GM12874 (cell line): ENCODE measurements at regions not wholly inside any gene's neighbourhood (a gene's known extent, or its start where the extent isn't known, plus 50 kb on each side); places are given as distances from the start of the nearest gene placed in this dataset.

Experiments used
- TF ChIP-seq, protein P1 (sequence below): IDR thresholded peaks from 2 replicates; pipeline ENCODE4 v1.5.1; 2011; ENCODE audit warnings: low read depth, mild to moderate bottlenecking, control low read depth, low read length, moderate library complexity; ENCODE audit not compliant: insufficient read depth

DNA sequence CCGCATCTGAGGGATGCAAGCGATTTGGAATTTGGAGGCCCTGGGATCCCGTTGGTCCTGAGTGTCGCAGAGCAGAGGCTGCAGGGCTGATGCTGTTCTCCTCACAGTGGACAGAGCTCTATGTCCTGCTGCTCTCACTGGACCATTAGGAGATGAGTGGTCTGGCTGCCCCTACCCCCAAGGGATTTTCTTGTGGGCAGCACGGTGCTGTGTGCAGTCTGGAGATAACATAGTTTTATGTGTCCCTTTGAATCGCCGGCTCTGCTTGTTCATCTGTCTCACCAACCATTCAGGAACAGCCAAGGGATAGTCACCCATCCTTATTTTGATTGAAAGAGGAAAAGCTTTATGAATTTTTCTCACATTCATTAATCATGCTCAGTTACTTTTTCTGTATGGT, 49.9 kb downstream of the CHRM3 start:
- TF ChIP-seq, protein P1, sequence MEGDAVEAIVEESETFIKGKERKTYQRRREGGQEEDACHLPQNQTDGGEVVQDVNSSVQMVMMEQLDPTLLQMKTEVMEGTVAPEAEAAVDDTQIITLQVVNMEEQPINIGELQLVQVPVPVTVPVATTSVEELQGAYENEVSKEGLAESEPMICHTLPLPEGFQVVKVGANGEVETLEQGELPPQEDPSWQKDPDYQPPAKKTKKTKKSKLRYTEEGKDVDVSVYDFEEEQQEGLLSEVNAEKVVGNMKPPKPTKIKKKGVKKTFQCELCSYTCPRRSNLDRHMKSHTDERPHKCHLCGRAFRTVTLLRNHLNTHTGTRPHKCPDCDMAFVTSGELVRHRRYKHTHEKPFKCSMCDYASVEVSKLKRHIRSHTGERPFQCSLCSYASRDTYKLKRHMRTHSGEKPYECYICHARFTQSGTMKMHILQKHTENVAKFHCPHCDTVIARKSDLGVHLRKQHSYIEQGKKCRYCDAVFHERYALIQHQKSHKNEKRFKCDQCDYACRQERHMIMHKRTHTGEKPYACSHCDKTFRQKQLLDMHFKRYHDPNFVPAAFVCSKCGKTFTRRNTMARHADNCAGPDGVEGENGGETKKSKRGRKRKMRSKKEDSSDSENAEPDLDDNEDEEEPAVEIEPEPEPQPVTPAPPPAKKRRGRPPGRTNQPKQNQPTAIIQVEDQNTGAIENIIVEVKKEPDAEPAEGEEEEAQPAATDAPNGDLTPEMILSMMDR = no peak

GRCh38 chr1:239437822-239438221, 51.5 kb downstream of the CHRM3 start:
- TF ChIP-seq, protein P1 = no peak

GRCh38 chr1:239438891-239439290, 52.5 kb downstream of the CHRM3 start:
- TF ChIP-seq, protein P1 = no peak

GRCh38 chr1:239443361-239443760, 57.0 kb downstream of the CHRM3 start:
- TF ChIP-seq, protein P1 = no peak

GRCh38 chr1:239446611-239447010, 60.2 kb downstream of the CHRM3 start:
- TF ChIP-seq, protein P1 = no peak

DNA sequence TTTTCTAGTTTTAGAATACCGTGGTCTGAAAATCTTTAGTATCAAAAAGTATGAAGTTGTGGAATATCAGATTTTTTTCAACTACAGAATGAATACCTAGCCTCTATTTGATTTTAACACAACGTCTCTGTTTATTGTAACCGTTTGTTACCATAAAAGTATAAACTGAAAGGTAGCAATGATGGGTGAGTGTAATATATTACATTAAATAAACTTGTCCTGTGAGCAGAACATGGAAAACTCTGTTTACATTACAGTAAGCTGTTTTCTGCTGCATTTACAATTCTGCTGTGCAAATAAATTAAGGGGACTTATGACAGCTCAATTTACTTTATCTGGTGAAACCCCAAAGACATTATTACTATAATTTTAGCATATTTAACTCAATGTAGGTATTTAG, 62.5 kb downstream of the CHRM3 start:
- TF ChIP-seq, protein P1 = no peak

GRCh38 chr1:239455743-239456142, 69.4 kb downstream of the CHRM3 start:
- TF ChIP-seq, protein P1 = no peak

DNA sequence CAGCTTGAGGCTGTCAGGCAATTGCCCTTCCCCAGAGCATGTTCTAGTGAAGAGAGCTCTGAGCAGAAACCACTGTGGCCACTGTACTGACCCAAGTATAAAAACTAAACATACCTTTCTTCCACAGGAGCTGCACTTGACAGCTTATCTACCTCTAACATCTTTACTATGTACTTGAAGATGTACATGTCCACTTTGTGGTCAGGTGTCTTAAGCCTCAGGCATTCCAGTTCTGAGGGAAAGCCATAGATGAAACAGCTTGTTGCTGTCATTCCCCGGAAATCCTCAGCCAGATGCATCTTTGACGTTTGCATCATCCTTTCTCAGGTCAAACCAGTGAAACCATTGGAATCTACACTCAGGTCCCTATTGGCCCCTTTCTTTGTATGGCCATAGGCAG, 70.4 kb downstream of the CHRM3 start:
- TF ChIP-seq, protein P1 = no peak
